ENCODE measurements at regions not wholly inside any gene's neighbourhood (a gene's known extent, or its start where the extent isn't known, plus 50 kb on each side); places are given as distances from the start of the nearest gene placed in this dataset.

- Histone ChIP-seq H3K9me2 (replicated peaks; ENCODE audit: control insufficient read depth, low read length) (no peaks in the 10 kb centered on the region), H3K4me2 (ENCODE audit: low read length) (no peak overlapping the region), H3K27me3 (ENCODE audit: control insufficient read depth, low read length) (no peaks in the 10 kb centered on the region), H3K4me1 (ENCODE audit: control insufficient read depth, low read length) (peaks cover 52% of the 10 kb centered on the region), H4K20me1 (ENCODE audit: control insufficient read depth, insufficient read depth, low read depth, low read length) (no peaks in the 10 kb centered on the region), H3K4me3 (ENCODE audit: low read length) (no peak overlapping the region), H3K27ac (ENCODE audit: low read depth, low read length) (no peak overlapping the region), H3K9me3 (ENCODE audit: control insufficient read depth, insufficient read depth, low read length) (no peaks in the 10 kb centered on the region), H3K36me3 (ENCODE audit: control insufficient read depth, low read length) (no peaks in the 10 kb centered on the region), H3F3A (ENCODE audit: control insufficient read depth, insufficient read depth) (no peaks in the 10 kb centered on the region), H3K79me2 (ENCODE audit: control insufficient read depth, low read length) (no peaks in the 10 kb centered on the region)
- no peak for TF ChIP-seq EZH2phosphoT487 (IDR thresholded peaks at IDR 0.05; ENCODE audit: borderline replicate concordance, low read length)
- TF ChIP-seq CTCF (IDR thresholded peaks at IDR 0.05; ENCODE audit: low read depth, low read length, poor library complexity, severe bottlenecking) = no peak
Measured at GRCh38 chr6:166240889-166241288, 67.3 kb downstream of the PRR18 start.

- H3F3A ChIP-seq (ENCODE audit: control insufficient read depth, insufficient read depth) = no peaks in the 10 kb centered on the region
- no peaks in the 10 kb centered on the region for H3K9me2 ChIP-seq (replicated peaks; ENCODE audit: control insufficient read depth, low read length)
- no peaks in the 10 kb centered on the region for H3K9me3 ChIP-seq (ENCODE audit: control insufficient read depth, insufficient read depth, low read length)
- H4K20me1 ChIP-seq (ENCODE audit: control insufficient read depth, insufficient read depth, low read depth, low read length) = no peaks in the 10 kb centered on the region
- H3K36me3 ChIP-seq (ENCODE audit: control insufficient read depth, low read length) = no peaks in the 10 kb centered on the region
- H3K4me2 ChIP-seq (ENCODE audit: low read length) = no peak overlapping the region
- H3K4me3 ChIP-seq (ENCODE audit: low read length) = no peak overlapping the region
- H3K4me1 ChIP-seq (ENCODE audit: control insufficient read depth, low read length) = peaks cover 31% of the 10 kb centered on the region
- H3K79me2 ChIP-seq (ENCODE audit: control insufficient read depth, low read length) = no peaks in the 10 kb centered on the region
- H3K27me3 ChIP-seq (ENCODE audit: control insufficient read depth, low read length) = no peaks in the 10 kb centered on the region
- no peak overlapping the region for H3K27ac ChIP-seq (ENCODE audit: low read depth, low read length)
- no peak for TF ChIP-seq EZH2phosphoT487 (IDR thresholded peaks at IDR 0.05; ENCODE audit: borderline replicate concordance, low read length)
- no peak for TF ChIP-seq CTCF (IDR thresholded peaks at IDR 0.05; ENCODE audit: low read depth, low read length, poor library complexity, severe bottlenecking)
Measured at GRCh38 chr6:166237617-166238016, 70.0 kb upstream of the TBXT start.

- H3K9me3 ChIP-seq (ENCODE audit: control insufficient read depth, insufficient read depth, low read length) = no peaks in the 10 kb centered on the region
Measured at GRCh38 chr6:166236596-166236995, 68.9 kb upstream of the TBXT start.

More at GRCh38 chr6:166236596-166236995, 68.9 kb upstream of the TBXT start:
- Histone ChIP-seq H3K36me3 (ENCODE audit: control insufficient read depth, low read length) (no peaks in the 10 kb centered on the region), H3K9me2 (replicated peaks; ENCODE audit: control insufficient read depth, low read length) (no peaks in the 10 kb centered on the region), H3F3A (ENCODE audit: control insufficient read depth, insufficient read depth) (0 out of 2 replicates have a peak, but pooled peaks cover under 1% of the 10 kb centered on the region), H3K4me2 (ENCODE audit: low read length) (no peak overlapping the region), H3K4me1 (ENCODE audit: control insufficient read depth, low read length) (peaks cover 21% of the 10 kb centered on the region), H3K27me3 (ENCODE audit: control insufficient read depth, low read length) (no peaks in the 10 kb centered on the region), H3K79me2 (ENCODE audit: control insufficient read depth, low read length) (no peaks in the 10 kb centered on the region), H4K20me1 (ENCODE audit: control insufficient read depth, insufficient read depth, low read depth, low read length) (no peaks in the 10 kb centered on the region), H3K4me3 (ENCODE audit: low read length) (no peak overlapping the region), H3K27ac (ENCODE audit: low read depth, low read length) (no peak overlapping the region)
- TF ChIP-seq CTCF (IDR thresholded peaks at IDR 0.05; ENCODE audit: low read depth, low read length, poor library complexity, severe bottlenecking) (no peak), EZH2phosphoT487 (IDR thresholded peaks at IDR 0.05; ENCODE audit: borderline replicate concordance, low read length) (no peak)
